Calu3 (cell line): ENCODE measurements at regions not wholly inside any gene's neighbourhood (a gene's known extent, or its start where the extent isn't known, plus 50 kb on each side); places are given as distances from the start of the nearest gene placed in this dataset.

Source experiments
- BruUV-seq: library from RNA; stranded (reverse); fragments of 400-500 nt; replicated peaks from 2 replicates; lab custom pipeline; 2021; lab: Mats Ljungman, UMichigan
- CTCF ChIA-PET: fragments of 300-600 bp; sonication (Branson Sonifier 250); formaldehyde crosslinking; loops from one replicate; lab custom pipeline; 2022; ENCODE audit warnings: antibody characterized with exemption; lab: Charles Lee
- DNase-seq: peaks from one replicate; pipeline ENCODE4 v3.0.0; 2022
- H3K27ac Mint-ChIP-seq: one replicate; pipeline ENCODE4 v1.8.0; 2022; ENCODE audit warnings: mixed read lengths; ENCODE audit not compliant: unreplicated experiment
- H3K27me3 Mint-ChIP-seq: one replicate; pipeline ENCODE4 v1.8.0; 2022; ENCODE audit warnings: mixed read lengths; ENCODE audit not compliant: unreplicated experiment
- H3K36me3 Mint-ChIP-seq: one replicate; pipeline ENCODE4 v1.8.0; 2022; ENCODE audit warnings: mild to moderate bottlenecking, moderate library complexity, mixed read lengths; ENCODE audit not compliant: insufficient read depth, unreplicated experiment
- H3K4me1 Mint-ChIP-seq: one replicate; pipeline ENCODE4 v1.8.0; 2022; ENCODE audit warnings: mild to moderate bottlenecking, low read depth, mixed read lengths; ENCODE audit not compliant: unreplicated experiment
- H3K4me3 Mint-ChIP-seq: one replicate; pipeline ENCODE4 v1.8.0; 2022; ENCODE audit warnings: mild to moderate bottlenecking, low read depth, moderate library complexity, mixed read lengths; ENCODE audit not compliant: unreplicated experiment
- H3K9me3 Mint-ChIP-seq: one replicate; pipeline ENCODE4 v1.8.0; 2022; ENCODE audit warnings: low read depth, mixed read lengths; ENCODE audit not compliant: unreplicated experiment
- CTCF ChIP-seq: fragments of 200-600 bp; IDR thresholded peaks from one replicate; pipeline ENCODE4 v1.8.0; 2022; ENCODE audit warnings: antibody characterized with exemption; ENCODE audit not compliant: unreplicated experiment
- intact Hi-C: fragments of 100-400 bp; cut with micrococcal nuclease; formaldehyde crosslinking; loops from one replicate; pipeline ENCODE4 v1.10.0; 2022; ENCODE audit not compliant: unreplicated experiment

GRCh38 chr20:55229451-55229850, 754.1 kb downstream of the DOK5 start:
- Mint-ChIP-seq H3K27ac (no peak overlapping the region), H3K27me3 (no peaks in the 10 kb centered on the region), H3K36me3 (no peaks in the 10 kb centered on the region), H3K9me3 (peaks cover 13% of the 10 kb centered on the region), H3K4me3 (no peak overlapping the region), H3K4me1 (no peaks in the 10 kb centered on the region)
- no peak for TF ChIP-seq CTCF
- CTCF ChIA-PET = no interaction called here
- BruUV-seq = no TSS peak
- intact Hi-C loops = no loop called here
- no peak for DNase-seq

DNA sequence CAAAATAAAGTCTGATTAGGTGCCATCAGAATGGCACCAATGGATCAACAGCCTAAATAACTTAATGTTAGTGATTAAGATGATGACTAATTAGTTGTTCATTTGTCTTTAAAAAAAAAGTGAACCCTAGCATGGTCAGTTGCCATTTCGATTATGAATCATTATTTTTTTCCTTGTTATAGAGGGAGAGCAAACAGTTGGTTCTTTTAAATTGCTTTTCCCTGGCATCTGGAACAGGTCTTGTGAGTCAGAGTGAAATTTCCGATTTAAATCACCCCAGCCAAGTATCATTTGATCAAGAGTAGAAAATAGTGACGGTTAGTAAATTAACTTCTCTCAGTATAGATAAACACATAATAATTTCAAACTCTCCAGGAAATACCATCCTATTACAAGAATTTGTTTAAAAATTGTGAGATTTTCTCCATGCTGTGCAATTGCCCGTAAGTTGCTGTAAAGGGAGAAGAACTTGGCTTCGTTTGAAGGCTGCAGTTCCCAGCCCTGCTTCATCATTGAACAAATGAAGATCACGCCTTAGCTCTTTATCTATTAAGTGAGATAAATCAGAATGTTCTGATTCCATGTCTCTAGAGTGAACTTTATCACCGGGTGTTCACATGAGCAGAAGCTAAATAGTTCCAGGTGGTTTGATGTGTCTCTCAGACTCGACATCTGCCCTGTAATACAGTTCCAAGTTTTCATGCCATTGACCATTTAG, 741.3 kb downstream of the DOK5 start:
- Mint-ChIP-seq H3K36me3 (no peaks in the 10 kb centered on the region), H3K27ac (no peak overlapping the region), H3K27me3 (no peaks in the 10 kb centered on the region), H3K9me3 (peaks cover 13% of the 10 kb centered on the region), H3K4me1 (no peaks in the 10 kb centered on the region), H3K4me3 (no peak overlapping the region)
- CTCF ChIA-PET = no interaction called here
- intact Hi-C loops = no loop called here
- TF ChIP-seq CTCF = no peak
- no TSS peak for BruUV-seq
- no peak for DNase-seq

DNA sequence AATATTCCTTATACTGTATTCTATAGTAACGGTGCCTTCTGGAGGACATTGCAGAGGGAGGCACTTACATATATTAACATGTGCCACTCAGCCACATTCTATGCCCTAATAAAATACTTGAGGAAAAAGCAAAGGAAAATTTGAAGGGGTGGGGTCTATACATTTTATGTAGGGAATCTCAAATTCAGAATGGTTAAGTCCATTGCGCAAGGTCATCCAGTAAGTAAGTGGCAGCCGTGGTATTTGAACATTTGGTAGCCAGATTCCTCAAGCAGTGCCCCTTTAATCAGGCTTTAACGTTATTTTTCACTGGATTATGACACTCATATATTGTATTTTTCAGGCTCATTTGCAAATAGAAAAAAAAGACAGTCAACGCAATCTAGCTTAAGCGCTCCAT, 738.3 kb downstream of the DOK5 start:
- Mint-ChIP-seq H3K4me1 (no peaks in the 10 kb centered on the region), H3K9me3 (peaks cover 8% of the 10 kb centered on the region), H3K4me3 (no peak overlapping the region), H3K36me3 (no peaks in the 10 kb centered on the region), H3K27me3 (no peaks in the 10 kb centered on the region), H3K27ac (no peak overlapping the region)
- CTCF ChIA-PET = no interaction called here
- no peak for TF ChIP-seq CTCF
- no peak for DNase-seq
- no TSS peak for BruUV-seq
- intact Hi-C loops = no loop called here

- peaks cover 5% of the 10 kb centered on the region for H3K9me3 Mint-ChIP-seq
- H3K27ac Mint-ChIP-seq = no peak overlapping the region
Measured at GRCh38 chr20:55211481-55211880, 736.1 kb downstream of the DOK5 start.

More at GRCh38 chr20:55211481-55211880, 736.1 kb downstream of the DOK5 start:
- Mint-ChIP-seq H3K36me3 (no peaks in the 10 kb centered on the region), H3K4me1 (no peaks in the 10 kb centered on the region), H3K27me3 (no peaks in the 10 kb centered on the region), H3K4me3 (no peak overlapping the region)
- intact Hi-C loops = no loop called here
- TF ChIP-seq CTCF = no peak
- DNase-seq = no peak
- CTCF ChIA-PET = no interaction called here
- BruUV-seq = no TSS peak
